NCI-H146 treated with DMSO at 0.1 percent for 48 hours (cell line): ENCODE measurements at regions not wholly inside any gene's neighbourhood (a gene's known extent, or its start where the extent isn't known, plus 50 kb on each side); places are given as distances from the start of the nearest gene placed in this dataset.
"Not testable (repeated sequence)": the region's sequence is repeated elsewhere in the genome, so short reads cannot be mapped to it uniquely, and the experiment has no call there.

Experiments used
- DNase-seq: peaks from one replicate; lab custom pipeline; 2025; ENCODE audit not compliant: unreplicated experiment; lab: John Stamatoyannopoulos, UW

DNA sequence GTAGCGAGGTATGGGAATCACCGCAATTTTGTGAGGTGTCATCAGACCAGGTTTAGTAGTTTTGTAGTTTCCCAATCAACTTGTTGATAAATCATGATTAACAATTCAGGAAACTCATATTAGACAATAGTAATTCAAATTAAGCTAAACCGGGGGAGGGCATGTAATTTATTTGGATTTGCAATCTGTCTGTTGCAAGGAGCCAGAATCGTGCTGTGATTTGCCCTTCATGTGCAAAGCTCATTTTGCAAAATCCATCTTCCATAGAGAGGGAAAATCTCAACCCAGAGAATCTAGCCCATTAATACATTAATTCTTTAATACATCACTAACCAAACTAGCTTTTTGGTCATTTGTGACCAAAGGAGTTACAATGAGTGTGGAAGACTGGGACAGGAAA lies 164.7 kb upstream of the TRPM3 start:
- no peak for DNase-seq

DNA sequence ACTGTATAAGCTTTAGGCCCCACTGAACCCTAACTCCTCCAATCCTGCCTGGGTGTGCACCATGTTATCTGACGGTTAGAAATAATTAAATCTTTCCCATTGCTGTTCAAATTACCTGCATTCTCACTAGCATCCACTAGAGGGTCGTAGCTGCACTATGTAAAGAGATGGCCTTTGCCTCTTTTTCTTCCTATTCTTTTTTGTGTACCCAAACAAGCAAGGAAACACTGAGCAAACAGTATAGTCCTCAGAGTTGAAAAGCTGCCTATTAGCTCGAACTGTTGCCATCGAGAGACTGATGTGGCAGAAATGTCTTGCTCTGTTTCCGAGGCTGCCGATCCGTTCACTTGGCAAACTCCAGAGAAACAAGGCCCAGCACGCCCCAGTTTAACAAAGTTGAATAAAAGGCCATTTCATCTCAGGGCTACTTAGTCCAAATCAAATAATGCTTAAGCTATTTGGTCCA lies 163.8 kb upstream of the TRPM3 start:
- DNase-seq: peak; percentile 5

DNA sequence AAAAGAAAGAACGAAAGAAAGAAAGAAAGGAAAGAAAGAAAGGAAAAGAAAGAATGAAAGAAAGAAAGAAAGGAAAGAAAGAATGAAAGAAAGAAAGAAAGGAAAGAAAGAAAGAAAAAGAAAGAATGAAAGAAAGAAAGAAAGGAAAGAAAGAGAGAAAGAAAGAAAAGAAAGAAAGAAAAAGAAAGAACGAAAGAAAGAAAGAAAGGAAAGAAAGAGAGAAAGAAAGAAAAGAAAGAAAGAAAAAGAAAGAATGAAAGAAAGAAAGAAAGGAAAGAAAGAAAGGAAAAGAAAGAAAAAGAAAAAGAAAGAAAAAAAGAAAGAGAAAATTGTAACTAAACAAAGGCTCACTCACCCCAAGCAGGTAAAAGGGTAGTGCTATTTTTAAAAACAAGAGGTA lies 160.7 kb upstream of the TRPM3 start:
- DNase-seq: not testable (repeated sequence)

DNA sequence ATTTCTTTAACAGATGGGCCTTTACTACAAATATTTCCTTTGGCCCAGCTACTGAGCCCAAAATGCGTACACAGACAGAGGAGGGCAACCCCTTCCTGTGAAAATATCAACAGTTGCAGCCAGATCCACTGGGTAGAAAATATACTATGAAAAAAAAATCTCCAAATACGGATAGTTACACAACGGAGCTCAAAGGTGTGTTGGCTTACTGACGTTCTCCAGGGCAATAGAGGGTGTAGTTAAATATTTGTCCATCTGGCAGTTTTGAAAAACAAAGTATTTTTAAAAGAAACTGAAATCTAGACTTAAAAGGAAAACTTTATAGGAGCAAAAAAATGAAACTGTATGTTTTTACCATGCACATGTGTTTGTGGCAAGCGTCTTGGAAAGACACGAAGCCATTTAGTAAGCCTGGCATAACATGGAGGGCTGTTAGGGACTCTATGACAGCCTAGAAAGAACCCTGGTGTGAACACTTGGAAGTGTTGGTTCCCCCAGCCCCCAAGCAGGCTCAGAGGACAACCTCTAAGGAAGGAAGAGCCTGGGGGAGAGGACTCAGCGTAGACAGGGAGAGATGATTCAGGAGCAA lies 157.8 kb upstream of the TRPM3 start:
- no peak for DNase-seq

DNA sequence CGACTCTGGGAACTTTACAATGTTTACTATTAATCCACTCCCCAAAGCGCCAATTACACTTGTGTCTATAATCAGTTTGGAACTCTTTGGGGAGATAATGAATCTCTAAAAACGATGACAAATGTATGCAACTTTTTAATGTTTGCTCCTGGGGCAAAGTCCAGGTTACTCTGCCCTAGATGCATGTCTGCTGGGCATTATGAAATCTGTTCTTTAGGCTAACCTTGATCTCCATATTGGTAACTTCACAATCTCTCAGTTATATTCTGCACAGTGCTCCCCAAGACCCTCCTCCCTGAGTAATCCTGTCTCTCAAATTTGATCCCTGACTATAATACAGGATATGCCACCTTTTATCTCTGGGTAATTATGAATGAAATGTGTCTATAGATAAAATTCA lies 152.2 kb upstream of the TRPM3 start:
- no peak for DNase-seq

DNA sequence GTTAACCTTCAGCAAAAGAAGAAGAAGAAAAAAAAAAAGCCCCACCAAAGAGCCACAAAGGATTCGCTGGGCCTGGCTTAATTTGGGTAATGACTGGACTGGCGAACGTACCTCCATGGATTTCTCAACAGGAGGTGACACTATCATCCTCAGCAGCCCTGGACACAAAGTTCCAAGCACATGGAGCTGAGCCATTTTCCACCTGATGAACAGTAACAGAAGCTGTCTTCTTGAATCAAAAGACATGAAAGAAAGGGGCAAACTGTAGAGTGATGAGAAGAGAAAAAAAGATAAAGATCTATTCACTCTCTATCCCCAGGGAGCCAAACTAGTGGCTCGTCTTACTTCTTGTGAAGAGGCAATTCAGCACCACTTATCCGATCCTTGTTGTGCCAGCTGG lies 150.2 kb upstream of the TRPM3 start:
- DNase-seq: no peak

DNA sequence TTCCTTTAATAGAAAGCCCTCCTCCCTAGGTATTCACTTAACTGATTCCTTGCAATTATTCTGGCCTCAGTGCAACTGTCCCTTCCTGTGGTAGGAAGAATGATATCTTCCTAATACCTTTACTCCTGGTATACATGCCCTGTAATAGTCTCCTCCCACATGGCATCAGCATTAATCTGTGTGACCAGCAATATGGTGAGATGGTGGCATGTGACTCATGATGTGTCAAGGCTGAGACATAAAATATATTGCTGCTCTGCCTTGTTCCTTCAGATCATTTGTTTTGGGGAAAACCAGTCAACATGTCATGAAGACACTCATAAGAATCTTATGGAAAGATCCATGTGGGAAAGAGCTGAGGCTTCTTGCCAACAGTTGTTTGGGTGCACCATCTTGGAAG lies 149.1 kb upstream of the TRPM3 start:
- DNase-seq: no peak

DNA sequence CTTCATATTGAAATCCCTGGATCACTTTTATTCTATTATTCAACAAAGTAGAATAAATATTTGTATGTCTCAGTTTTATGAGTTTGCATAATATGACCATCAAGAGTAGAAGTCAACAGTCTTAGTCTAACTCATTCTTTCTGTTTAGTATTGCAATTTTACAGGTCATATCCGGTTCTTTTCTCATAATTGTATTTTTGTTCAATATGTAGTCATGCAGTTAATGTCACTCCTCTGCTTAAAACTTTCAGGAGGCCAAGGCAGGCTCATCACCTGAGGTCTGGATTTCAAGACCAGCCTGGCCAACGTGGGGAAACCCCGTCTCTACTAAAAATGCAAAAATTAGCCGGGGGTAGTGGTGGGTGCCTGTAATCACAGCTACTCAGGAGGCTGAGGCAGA lies 148.4 kb upstream of the TRPM3 start:
- no peak for DNase-seq

DNA sequence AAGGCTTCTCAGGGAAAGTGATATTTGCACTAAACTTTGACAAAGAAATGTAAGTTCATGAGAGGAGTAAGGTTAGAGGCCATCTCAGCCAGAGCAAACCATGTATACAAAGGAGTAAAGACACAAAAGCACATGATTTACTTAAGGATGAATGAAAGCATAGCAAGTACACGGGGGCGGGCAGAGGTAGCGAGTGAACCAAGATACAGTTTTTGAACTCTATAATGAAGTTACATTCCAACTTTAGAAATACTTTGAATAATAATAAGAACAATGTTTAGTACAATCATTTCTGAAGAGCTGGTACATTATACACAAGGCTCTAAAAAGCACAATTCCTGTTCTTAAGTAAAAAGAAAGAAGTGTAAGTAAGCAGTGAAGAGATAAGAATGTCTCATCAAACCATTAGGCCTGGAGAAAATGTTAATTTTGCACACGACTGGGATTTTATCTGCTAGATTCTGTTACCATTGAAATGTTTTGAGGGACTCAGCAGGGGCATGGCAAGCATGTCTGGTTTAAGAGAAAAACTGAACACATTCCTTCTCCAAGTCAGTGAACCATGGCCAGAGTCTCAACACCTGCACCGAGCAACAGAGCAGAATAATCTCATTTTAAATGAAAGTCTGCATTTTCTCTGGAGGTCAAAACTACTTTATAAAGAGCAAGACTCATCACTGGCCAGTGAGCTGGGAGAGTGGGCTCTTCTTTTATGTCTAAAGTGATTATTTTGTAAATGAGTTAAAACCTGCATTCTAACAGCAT lies 147.6 kb upstream of the TRPM3 start:
- no peak for DNase-seq

DNA sequence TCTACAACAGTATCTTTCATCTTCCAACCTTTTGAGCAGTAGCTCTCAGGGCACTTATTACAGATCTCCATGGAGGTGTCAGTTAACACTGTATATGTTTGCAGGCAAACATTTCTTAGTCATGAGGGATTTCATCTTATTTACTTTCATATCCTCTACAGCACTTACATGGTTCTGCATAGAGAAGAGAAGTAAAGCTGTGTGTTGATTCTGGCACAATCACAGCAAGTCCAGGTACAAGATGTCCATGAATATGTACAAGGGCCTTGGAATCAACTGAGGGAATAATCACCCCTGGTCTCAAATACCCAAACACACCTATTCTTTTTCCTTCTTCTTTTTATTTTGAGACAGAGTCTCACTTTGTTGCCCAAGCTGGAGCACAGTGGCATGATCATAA lies 142.0 kb upstream of the TRPM3 start:
- no peak for DNase-seq

DNA sequence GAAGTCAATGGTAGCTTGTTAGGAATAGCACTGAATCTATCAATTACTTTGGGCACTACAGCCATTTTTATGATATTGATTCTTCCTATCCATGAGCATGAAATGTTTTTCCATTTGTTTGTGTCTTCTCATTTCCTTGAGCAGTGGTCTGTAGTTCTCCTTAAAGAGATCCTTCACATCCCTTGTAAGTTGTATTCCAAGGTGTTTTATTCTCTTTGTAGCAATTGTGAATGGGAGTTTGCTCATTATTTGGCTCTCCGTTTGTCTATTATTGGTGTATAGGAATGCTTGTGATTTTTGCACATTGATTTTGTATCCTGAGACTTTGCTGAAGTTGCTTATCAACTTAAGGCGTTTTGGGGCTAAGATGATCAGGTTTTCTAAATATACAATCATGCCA lies 139.0 kb upstream of the TRPM3 start:
- not testable (repeated sequence) for DNase-seq

DNA sequence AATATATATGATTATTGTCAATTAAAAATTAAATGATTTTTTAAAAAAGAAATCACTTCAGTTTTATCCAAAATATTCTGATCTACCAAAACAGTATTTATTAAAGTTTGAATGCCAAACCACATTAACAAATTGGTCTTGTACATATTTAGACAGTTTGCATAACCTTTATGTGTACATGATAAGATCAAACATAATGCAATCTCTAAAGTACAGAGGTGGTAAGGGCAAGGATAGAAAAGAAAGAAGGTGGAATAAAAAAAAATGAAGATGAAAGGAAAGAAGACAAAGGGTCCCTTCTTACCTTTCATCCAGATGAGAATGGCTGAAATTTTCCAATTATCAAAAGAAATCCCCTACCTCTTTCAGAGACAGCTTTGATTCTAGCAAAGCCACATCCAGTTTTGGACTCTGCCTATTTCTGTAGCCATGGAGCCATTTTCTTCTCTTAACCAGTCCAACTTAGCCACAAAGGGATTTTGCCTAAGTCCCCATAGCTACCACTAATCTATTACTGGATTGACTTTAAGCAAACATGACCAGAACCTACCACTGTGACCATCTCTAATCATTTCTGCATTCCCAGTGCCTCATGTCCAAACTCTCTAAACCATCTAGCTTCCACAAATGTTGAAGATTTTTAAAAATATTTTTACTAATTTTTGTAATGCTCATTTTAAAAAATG lies 133.3 kb upstream of the TRPM3 start:
- DNase-seq: no peak

DNA sequence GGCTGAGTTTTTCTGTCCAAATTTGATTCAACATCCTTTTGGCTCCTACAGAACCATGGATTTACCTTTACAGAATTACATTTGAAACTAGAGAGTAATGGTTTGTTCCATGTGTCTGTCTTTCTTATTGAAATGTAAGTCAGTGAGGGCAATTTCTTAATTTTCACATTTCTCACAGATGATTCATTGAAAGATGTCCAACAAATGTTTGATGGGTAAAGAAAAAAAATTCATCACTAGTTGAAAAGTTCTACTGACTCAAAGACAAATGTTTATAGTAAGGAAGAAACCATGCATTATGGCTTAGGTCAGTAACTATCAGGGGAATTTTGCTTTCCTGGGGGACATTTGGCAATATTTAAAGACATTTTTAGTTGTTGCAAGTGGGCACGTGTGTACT lies 131.6 kb upstream of the TRPM3 start:
- DNase-seq: no peak

DNA sequence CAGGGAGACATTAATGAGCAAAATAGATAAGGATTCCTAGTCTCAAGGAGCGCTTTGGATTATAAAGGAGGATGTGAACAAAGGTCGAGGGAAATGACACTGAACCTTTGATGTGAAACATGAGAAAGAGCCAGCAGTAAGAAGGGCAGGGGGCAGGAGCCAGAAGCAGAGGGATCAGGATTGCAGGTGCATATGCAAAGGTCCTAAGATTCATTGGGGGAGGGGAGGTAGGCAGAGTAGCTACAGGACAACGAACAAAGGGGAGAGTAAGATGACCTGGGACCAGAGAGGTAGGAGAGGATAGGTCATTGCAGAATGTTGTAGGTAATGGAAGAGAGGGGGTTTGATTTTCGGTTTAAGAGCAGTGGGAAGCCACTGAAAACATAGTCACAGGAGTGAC lies 129.2 kb upstream of the TRPM3 start:
- DNase-seq: no peak

DNA sequence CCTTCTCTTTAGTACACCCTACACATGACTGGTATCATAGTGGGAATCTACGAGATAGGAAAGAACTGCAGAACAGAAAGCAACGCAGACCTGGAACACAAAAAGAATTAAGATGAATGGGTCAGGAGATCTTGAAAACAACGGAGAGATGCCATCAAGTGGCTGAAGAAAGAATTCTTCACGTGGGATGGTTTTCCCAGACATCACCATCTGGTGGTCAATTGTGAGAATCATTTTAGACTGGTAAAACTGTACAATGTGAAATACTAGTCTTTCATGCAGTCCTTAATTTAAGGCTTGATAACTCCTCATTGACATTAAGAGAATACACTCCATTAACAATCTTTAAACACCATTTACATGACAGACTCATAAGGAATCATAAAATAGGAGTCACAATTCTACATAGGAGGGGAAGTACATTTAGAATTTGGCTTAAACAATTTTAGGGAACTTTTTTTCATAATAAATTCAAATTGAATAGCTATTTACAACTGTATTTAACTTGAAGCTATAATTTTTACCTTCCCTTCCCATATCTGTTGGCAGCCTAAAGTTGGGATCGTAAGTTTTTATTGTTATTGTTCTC lies 128.4 kb upstream of the TRPM3 start:
- no peak for DNase-seq

DNA sequence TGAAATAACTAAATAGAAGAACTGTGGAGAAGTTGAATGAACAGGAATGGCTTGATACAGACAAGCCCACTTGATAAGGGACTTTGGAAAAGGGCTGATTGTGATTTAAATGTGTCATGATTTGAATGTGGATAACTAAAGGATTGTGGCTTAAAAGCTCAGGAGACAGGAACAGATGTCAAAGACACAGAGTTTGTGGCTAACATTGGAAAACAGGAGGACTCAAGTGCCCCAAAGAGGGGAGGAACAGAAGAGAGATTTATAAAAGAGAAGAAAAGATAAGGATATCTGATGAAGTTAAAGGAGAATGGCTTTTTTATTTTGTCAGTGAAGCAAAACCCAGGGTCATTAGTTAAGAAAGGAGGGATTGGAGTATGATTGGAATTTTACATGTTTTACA lies 124.2 kb upstream of the TRPM3 start:
- DNase-seq: no peak

DNA sequence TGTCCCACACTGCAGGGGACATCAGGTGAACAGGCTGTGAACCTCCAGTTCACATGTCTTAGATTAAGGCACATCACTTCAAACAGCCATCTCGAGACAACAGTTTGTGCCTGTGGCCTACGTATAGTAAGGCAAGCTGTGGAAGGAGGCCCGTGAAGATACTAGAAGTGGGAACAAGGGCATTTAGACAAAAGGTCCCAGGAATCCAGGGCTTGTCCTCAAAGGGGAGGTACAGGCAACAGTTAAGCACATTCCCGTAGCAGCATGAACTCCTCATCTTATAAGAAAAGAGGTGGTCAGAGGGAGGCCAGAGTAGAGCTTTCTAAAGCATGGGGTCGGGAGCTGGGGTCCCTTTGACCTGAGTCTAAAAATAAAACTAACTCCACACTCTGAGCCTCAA lies 122.5 kb upstream of the TRPM3 start:
- no peak for DNase-seq

DNA sequence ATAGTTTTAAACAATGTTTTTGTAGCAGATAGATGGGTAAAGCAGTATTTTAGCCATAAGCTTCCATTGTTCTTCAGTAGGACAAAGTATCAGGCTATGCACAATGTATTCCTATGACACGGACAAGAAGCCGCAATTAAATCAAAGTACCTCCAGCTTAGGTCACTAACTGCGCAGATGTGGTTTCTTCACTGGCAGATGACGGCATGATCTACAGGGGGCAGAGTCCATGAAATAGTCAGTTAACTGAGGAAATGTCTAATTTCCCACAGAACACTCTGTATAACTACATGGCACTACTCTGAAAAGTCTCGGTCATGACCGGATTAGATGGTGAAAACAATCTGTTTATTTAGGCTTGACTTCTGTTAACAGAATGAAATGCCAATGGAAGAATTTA lies 120.7 kb upstream of the TRPM3 start:
- DNase-seq: no peak

DNA sequence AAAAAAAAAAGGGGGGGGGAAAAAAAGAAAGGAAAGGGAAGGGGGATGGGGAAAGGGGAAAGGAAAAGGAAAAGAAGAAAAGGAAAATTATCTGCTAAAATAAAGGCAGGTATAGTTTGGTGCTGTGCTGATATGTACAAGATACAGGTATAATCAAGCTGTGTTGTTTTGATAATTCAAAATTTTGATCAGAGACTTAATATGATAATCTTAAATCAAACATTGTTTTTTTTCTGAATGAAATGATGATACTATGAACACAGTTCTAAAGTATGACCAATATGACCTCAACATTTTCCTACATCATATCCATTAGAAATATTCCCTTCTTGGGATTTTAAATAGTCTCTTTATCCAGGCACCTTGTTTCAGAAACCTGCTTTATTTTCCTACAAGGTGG lies 115.6 kb upstream of the TRPM3 start:
- DNase-seq: no peak

DNA sequence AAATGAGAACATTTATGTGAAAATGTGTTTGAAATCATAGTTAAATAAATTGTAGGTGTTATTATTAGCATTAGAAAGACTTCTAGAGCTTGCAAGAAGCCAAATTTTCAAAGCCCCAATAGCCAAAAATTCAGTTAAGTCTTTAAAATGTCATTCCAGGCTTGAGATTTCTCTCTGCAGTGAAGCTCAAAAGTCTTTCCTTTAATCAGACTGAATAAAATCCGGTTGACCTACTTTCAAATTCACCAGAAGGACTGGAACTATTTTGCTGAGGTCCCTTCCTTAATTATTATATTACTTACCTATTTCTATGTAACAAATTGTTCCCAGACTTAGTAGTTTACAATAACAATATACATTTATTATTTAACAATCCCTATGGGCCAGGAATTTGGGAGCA lies 112.2 kb upstream of the TRPM3 start:
- no peak for DNase-seq

DNA sequence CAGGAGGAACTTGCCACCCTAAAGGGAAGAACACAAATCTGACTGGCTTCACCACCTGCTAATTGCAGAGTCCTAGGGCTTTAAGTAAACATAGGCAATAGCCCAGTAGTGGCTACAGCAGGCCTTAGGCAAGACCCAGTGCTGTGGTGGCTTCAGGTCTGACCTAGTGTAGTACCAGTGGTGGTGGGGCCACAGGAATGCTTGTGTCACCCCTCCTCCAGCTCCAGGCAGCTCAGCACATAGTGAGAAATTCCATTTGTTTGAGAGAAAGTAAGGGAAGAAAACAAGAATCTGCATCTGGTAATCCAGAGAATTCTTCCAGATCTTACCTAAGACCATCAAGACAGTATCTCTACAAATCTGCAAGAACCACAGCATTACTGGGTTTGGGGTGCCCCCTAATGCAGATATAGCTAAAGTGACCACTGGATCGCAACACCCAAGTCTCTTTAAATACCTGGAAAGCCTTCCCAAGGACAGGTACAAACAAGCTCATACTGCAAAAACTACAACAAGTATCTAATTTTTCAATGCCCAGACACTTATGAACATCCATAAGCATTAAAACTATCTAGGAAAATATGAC lies 102.6 kb upstream of the TRPM3 start:
- DNase-seq: no peak

DNA sequence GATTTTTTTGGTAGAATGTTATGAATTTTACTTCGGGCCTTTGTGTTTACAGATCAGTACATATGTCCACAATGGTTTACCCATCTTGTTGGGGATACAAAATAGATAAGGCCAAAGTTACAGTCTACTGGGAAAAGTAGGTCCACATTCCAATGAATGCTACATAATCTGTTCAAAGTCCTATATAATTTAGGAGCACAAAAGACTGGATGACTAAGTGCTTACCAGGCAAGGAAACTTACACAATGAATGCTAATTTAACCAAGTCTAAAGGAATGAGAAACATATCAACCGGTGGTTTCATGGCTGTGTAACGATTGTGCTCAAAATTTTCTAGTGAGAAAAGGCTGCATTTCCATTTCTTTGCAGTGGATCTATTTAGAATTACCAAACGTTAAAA lies 97.4 kb upstream of the TRPM3 start:
- DNase-seq: no peak
